HG03575 (cell line): ENCODE measurements at regions not wholly inside any gene's neighbourhood (a gene's known extent, or its start where the extent isn't known, plus 50 kb on each side); places are given as distances from the start of the nearest gene placed in this dataset.
"Not testable (repeated sequence)": the region's sequence is repeated elsewhere in the genome, so short reads cannot be mapped to it uniquely, and the experiment has no call there.

ENCODE experiments used
- ATAC-seq: cut with Tn5 transposase; IDR thresholded peaks from one replicate; pipeline ENCODE4 v1.9.1; 2021; ENCODE audit not compliant: unreplicated experiment, insufficient number of reproducible peaks, low FRiP score; ENCODE audit errors: extremely low read depth

DNA sequence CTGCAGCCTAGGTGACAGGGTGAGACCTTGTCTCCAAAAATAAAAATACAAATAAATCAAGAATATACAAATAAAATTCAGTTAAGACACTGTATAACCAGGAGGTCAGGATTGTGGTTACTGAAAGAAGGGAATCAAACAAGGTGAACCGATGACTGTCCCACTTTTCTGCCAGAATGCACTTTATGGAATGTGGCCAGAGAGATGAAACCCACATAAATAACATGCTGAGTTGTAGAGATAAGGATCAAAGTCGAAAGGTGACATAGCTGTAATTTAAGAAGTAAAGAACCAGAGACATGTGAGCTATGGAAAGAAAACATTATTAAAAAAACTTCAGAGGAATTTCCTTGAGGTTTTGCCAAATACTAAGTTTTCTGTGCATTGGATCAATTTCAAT, 1098.2 kb upstream of the USP15 start:
- no peak for ATAC-seq

DNA sequence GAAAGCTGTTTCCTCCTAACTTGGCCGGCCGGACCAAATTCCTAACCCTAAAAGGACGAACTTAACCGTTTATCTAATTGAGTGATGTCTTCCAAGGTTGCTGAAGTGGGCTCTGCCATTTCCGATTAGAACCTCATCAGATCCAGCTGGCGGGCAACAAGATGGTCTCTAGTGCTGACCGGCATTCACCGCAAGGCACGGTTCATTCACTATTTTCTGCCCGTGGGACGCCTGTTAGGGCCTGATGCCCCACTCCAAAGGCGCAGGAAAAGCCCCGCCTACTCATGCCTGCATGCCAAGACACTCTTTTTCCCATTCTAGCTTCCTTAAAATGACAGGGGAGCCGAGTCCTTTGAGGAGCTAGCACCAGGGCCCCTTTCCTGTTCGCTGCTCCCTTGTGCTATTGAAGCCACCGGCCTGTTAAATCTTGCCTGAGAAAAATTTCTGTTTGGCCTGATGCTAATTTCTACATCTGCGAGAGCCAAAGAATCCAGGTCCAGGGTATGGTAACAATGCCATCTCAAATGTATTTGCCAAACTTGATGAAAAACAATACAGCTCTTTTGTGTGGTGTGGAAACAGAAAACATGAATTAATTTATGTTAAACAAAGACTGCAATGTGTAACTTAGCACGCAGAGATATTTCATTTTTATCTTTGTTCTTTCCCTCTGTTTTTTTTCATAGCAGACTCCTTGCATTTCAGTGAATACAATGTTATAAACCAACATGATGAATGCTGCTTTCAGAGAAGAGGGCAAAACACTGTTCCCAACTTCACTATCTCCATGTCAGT, 1071.2 kb upstream of the USP15 start:
- no peak for ATAC-seq

DNA sequence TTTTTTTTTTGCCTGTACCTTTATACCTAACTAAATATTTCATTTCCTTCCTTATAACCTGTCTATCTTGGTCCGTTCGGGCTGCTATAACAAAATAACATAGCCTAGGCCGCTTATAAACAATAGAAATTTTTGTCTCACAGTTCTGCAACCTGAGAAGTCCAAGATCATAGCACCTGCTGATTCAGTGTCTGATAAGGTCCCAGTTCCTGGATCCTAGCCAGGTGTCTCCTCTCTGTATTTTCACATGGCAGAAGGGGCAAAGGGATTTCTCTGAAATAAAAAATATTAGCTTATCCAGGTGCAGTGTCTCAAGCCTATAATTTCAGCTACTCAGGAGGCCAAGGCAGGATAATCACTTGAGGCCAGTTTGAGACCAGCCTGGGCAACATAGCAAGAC, 1046.6 kb upstream of the USP15 start:
- no peak for ATAC-seq

DNA sequence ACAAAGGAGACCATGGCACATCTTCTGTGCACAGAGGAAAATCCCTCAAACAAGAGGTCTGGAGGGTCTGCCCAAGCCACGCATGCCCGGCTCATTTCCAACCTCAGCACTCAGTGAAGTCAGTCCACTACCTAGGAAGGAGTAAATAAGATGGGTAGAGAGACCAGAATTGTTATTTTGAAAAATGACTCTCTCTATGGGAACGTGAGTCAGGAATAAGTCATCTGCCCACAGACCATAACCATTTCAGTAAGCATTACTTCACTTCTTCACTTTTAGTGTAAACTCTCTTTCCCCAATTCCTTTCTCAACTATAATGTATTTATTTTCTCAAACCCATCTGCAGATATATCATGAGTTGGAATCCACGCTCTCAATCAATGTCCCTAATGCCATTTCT, 1039.9 kb upstream of the USP15 start:
- no peak for ATAC-seq

DNA sequence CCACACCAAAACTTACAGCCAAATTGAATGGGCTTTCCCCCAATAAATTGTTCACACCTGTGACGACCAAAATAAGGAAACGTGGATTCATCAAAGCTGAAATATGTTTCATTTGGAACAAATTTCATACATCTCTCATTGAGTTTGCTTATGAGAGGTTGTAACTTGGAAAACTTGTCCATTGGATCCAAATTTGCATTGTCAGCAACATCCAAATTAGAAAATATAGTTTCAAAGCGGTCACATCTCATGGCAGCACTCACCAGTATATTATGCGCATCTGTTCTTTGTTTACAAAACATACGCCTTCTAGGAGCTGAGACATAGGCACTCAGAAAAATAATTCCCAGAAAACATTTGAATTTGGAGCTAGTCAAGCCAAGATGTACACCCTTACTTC, 1028.2 kb upstream of the USP15 start:
- ATAC-seq = no peak

DNA sequence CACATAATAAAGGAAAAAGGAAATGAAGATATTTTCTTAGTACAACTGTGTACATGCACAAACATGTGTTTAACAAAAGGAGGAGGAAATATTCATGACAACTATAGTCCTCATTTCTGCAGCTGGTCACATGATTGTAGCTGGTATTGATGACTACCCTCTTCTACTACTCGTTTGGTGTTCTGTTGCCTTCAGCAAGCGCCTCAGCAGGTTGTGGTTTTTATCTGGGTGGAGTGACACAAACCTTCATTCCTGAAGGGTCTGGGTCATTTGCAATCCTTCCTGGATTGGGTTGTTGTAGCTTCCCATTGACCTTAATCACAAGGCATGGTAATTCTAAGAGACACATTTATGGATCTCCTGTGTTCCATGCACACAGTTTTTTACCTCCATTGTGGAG, 1009.9 kb upstream of the USP15 start:
- no peak for ATAC-seq

DNA sequence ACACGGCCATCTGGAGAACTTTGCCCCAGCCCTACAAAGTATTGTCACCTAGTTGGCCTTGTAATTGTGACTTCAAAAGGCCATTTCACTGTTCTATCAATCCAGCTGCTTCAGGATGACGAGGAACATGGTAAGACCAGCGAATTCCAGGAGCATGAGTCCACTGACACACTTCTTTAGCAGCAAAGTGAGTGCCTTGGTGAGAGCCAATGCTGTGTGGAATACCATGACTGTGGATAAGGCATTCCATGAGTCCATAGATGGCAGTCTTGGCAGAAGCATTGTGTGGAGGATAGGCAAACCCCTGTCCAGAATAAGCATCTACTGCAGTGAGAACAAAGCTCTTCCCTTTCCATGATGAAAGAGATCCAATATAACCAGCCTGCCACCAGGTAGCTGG, 1009.1 kb upstream of the USP15 start:
- no peak for ATAC-seq

DNA sequence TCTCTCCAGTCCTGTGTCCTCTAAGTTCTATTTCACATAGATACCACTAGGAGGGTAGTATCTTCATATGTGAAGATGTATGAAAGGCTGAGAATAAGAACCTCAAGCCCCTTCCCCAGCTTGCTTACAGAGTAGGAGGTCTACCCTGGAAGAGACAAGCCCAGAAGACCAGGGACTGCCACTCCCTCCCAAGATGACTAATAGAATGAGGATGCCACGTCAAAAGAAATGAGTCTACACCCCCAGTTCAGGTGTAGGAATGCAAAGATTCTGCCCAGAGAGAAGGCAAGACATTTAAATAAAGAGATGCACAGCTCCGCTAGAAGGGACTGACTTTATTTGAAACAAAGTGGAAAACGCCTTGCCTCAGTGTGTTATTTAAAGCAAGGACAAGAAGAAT, 1006.0 kb upstream of the USP15 start:
- ATAC-seq = no peak

DNA sequence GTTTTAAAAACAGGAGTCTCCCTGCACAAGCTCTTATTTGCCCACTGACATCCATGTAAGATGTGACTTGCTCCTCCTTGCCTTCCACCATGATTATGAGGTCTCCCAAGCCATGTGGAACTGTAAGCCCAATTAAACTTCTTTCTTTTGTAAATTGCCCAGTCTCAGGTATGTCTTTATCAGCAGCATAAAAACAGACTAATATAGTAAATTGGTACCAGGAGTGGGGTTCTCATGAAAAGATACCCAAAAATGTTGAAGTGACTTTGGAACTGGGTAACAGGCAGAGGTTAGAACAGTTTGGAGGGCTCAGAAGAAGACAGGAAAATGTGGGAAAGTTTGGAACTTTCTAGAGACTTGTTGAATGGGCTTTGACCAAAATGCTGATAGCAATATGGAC, 995.9 kb upstream of the USP15 start:
- ATAC-seq = not testable (repeated sequence)

DNA sequence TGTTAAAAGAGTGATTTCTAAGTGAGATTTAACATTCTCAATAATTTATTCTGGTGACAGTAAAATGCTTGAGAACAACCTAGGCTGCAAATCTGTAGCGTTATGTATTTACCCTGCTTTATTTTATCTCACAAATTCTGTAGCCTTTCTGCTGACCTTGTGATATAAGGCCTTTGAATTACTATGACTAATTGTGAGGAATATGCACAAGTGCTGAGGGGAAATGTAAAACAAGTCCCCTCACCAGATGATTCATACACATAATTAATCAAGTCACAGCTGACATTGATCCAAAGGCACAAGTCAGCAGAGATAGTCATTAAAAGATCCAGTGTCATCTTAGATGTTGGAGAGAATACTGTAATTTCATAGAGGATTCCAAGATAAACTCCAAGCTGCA, 992.7 kb upstream of the USP15 start:
- no peak for ATAC-seq

DNA sequence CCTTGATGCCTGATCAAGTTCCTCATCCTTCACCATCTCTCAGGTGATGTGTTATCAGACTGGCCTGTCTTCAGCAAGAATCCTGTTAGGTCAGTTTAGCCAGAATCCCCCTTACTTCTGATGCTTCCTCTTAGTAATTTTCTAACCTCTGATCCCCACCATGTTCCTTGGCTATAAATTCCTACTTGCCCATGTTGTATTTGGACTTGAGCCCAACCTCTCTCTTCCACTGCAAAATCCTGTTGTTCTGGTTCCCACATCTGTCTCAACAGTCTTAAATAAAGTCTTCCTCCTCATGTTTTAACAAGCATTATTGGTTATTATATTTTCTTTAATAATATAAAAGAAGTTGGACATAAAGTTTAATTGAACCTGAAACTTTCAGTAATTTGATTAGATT, 987.8 kb upstream of the USP15 start:
- no peak for ATAC-seq

DNA sequence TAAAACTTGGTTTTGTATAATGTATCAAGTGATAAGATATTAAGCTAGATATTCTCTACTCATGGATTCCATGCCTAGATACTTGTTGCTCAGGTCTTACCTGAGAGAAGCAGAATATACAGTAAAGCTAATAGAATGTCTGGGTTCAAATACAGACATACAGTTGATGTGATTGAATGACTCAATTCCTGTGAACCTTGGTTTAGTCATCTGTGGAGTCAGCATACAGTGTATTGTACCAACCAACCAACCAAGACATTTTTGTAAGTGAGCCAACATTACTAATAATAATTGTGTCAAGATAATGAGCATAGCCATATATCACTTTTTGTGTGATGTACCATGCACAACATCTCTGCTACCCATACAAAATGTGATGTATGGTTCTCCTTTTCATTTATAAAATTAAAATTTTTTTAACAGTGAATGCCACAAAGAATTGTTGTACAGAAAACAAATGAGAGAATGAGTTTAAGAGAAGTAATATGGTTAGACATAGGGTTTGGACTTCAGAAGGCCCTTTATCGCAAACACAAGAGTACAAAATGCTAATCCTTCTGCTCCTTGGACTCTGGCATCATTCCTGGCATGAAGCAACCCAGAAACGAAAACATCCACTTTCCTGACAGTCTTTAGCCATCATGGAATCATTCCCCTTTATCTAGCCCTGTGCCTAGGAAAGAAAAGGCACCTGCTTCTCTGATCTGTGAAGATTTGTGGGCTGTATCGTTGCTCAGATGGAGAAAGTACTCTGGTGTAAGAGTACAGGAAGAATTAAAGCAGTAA, 977.2 kb upstream of the USP15 start:
- ATAC-seq = no peak

DNA sequence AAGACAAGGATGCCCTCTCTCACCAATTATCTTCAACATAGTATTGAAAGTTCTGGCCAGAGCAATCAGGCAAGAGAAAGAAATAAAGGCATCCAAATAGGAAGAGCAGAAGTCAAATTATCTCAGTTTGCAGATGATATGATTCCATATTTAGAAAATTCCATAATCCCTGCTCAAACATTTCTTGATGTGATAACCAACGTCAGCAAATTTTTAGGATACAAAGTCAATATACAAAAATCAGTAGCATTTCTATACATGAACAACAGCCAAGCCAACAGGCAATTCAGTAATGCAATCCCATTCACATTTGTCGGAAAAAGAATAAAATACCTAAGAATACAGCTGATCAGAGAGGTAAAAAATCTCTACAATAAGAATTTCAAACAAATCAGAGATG, 969.7 kb upstream of the USP15 start:
- no peak for ATAC-seq

DNA sequence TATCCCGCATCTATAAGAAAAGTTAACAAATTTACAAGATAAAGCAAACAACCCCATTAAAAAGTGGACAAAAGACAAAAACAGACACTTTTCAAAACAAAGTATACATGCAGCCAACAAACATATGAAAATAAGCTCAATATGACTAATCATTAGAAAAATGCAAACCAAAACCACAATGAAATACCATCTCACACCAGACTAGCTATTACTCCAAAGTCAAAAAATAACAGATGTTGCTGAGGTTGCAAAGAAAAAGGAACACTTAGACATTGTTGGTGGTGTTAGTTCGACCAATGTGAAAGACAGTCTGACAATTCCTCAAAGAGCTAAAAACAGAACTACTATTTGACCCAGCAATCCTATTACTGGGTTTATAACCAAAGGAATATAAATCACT, 968.6 kb upstream of the USP15 start:
- ATAC-seq = no peak

DNA sequence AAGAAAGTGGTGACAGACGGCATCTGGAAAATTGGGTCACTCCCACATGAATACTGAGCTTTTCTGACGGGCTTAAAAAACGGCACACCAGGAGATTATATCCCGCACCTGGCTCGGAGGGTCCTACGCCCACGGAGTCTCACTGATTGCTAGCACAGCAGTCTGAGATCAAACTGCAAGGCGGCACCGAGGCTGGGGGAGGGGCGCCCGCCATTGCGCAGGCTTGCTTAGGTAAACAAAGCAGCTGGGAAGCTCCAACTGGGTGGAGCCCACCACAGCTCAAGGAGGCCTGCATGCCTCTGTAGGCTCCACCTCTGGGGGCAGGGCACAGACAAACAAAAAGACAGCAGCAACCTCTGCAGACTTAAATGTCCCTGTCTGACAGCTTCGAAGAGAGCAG, 966.2 kb upstream of the USP15 start:
- not testable (repeated sequence) for ATAC-seq

DNA sequence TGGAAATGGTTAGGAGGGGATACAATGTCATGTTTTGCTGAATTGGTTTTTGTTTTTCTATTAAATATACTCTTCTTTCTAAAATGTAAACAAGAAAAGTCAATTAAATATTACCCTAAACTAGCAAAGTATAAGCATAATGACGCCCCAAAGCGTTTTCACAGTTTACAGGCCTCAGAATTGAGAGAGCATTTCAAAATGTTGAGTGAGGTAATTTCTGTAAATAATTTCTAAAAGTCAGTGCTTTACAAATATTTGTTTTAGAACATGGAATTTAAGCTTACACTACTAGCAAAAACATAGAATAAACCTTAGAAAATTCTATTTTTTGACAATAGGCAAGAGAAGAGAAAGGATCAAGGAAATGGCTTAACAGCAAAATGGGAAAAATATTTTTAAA, 958.4 kb upstream of the USP15 start:
- ATAC-seq = no peak

DNA sequence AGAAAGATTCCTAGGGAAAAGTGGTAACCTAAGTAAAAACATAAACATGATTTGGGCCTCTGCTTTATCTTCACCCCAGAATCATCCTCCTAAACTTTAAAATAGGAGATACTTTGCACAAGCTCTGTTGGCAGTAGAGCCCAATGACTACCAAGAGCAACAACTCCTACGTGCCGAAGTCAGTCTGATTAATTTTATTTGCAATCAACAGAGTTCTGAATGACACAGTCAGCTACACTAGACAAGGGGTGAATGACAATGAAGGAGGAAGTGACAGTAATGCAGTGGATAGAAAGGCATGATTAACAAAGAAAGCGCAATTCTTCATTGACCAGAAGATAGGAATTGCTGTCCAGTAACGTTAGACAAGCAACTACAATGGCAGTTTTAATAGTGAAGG, 957.9 kb upstream of the USP15 start:
- ATAC-seq = no peak

DNA sequence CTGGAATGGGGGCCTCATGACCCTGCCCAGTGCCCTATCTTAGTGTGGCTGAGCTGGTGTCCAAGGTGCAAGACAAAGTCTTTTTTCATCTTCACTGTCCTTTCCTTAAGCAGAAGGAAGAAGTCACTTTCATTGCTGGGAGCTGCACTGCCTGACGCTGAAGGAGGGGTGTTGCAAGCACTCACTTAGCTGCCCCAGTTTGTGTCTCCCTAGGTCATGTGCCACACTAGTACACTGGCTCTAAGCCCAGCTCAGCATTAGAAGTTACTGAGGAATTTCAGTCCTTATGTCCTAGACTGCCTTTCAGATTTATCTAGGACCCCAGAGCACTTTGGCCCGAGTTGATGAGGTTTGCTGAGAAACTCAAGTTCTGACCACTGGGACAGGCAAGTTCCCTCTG, 952.0 kb upstream of the USP15 start:
- ATAC-seq = no peak

DNA sequence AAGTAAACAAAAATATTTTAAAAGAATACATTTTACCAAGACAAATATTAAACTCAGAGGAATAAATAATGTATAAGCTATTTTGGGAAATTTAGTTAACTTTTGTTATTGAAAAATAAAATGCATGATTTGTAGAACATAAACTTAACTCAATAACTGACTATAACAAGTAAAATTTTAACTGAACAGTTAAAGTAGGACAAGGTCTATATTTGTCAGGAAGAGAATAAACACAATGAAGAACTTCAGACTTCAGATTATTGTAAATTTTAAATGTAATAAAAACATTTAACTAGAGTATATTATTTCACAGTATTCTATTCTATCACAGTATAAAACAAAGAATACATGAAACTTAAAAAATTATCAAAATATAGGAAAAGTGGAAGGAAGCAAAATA, 948.8 kb upstream of the USP15 start:
- no peak for ATAC-seq

DNA sequence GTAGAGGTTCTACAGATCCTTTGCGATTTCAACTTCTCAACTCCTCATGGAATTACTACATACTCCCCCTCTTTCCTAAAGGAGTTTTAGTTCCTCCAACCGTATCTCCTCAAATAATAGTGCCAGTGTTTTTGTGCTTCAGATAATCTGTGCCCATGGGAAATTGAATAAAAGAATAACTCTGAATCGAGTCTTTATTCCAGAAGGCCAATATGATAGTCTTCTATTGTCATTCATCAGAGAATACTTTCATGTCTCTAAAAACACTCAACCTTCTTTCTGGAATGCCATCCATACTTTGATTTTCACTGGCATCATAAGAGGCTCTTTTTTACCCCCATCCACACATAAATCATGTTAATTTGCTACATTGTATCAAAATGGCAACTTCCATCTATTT, 911.3 kb upstream of the USP15 start:
- ATAC-seq = no peak

DNA sequence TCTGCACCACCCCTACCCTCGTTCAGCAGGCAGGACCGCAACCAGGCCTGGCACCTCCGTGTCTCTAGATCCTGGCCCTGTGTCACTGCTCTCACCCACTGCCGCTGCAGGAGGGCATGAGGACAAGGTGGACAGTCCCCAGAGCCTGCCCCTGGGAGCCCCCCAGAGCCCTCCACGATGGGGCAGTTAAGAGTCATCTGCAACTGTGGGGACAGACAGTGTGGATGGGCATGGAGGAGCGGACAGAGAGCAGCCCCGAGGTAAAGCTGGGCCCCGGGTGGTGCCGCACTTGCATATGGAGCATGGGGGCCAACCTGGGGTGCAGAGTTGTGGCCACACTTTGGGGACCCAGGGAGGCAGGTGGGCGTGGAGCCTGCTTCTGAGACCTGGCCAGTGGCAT, 905.1 kb upstream of the USP15 start:
- ATAC-seq = no peak
